GM19463 (cell line): ENCODE measurements at regions not wholly inside any gene's neighbourhood (a gene's known extent, or its start where the extent isn't known, plus 50 kb on each side); places are given as distances from the start of the nearest gene placed in this dataset.
A peak's percentile ranks its signal among the peaks of the same experiment; 100 is the strongest.
"Not testable (repeated sequence)": the region's sequence is repeated elsewhere in the genome, so short reads cannot be mapped to it uniquely, and the experiment has no call there.

ENCODE experiments used
- ATAC-seq: cut with Tn5 transposase; IDR thresholded peaks from one replicate; pipeline ENCODE4 v1.9.1; 2021; ENCODE audit warnings: mild to moderate bottlenecking, moderate library complexity; ENCODE audit not compliant: unreplicated experiment

DNA sequence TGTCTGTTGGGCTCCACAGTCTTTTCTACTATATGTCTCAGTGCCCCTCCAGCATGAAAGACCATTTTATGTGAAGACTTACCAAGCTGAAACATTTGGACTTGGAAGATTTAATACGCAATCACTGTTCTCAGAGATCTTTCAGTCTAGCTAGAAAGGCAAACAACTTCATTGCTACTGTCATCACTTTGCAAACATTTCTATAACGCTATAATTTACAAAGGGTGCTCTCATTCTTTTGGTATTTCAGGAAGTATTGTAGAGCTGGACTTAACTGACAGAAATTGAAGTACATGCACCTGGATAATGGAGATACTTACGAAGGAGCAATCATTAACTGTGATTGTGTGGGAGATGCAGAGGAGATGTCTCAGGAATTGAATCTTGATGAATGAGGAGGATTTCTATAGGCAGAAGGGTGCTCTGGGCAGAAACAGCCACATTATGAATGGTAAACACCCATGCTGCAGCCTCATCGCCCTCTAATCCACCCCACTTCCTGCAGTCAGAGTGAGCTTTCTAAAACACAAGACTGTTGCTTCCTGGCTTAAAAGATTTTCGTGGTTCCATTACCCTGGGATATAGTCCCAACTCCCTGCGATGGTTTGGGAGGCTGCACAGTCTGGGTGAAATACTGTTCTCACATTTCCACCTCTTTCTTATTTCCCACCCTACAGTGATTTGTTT, 75.1 kb upstream of the GNG12 start:
- no peak for ATAC-seq

DNA sequence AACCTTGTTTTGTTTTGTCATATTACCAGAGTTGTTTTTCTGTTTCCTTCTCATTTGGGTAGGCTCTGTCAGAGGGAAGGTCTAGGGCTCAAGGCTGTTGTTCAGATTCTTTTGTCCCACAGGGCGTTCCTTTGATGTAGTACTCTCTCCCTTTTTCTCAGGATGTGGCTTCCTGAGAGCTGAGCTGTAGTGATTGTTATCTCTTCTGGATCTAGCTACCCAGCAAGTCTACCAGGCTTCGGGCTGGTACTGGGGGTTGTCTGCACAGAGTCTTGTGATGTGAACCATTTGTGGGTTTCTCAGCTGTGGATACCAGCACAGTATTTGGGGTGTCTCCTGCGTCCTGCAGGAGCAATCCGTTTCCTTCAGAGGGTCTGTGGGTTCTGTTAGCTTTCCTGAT, 74.2 kb upstream of the GNG12 start:
- ATAC-seq: not testable (repeated sequence)

DNA sequence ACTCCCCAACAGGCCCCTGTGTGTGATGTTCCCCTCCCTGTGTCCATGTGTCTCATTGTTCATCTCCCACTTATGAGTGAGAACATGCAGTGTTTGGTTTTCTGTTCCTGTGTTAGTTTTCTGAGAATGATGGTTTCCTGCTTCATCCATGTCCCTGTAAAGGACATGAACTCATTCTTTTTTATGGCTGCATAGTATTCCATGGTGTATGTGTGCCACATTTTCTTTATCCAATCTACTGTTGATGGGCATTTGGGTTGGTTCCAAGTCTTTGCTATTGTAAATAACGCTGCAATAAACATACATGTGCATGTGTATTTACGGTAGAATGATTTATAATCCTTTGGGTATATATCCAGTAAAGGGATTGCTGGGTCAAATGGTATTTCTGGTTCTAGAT, 72.7 kb upstream of the GNG12 start:
- ATAC-seq: not testable (repeated sequence)

- ATAC-seq: not testable (repeated sequence)
These were observed 69.4 kb upstream of the GNG12 start for GRCh38 chr1:67902546-67903223.

- peak; percentile 26 for ATAC-seq
These were observed 64.9 kb upstream of the GNG12 start for GRCh38 chr1:67898033-67898726.

- ATAC-seq: peak; percentile 51
These were observed 64.1 kb upstream of the GNG12 start for GRCh38 chr1:67897270-67897949.

DNA sequence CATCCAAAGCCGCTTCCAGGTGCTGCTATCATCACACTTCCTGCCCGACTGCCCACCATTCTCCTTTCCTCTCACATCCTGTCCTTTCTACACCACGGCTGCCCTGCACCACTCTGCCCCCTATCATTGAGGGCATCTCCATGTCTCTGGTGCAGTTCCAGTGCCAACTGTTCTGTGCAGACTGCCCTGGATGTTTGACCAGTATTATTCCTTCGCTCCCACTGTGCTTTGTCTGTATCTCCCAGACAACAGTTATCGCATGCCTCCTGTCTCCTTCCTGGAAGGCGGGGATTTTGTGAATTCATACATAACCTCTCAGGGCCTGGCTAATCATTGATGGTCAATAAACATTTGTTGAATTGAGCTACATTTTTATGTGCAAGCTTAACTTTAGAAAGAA, 63.6 kb upstream of the GNG12 start:
- no peak for ATAC-seq

DNA sequence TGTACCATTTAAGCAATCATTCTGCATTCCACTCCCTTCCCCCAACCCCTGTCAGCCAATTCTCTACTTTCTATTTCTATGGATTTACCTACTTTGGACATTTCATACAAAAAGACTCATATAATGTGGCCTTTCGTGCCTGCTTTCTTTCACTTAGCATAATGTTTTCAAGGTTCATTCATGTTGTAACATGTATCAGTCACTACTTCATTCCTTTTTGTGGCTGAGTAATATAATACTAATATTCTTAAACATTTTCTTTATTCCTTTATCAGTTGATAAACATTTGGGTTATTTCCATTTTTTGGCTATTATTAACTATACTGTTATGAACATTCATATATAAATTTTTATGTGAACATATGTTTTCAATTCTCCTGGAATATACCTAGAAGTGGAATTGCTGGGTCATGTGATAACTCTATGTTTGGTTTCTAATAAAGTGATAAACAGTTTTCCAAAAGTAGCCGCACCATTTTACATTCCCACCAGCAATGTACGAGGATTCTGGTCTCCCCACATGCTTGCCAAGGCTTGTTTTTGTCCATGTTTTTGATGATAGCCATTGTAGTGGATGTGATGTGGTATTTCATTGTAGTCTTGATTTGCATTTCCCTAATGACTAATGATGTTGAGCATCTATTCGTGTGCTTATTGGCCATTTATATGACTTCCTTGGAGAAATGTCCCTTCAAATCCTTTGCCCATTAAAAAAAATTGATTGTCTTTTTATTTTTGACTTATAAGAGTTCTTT, 61.9 kb upstream of the GNG12 start:
- ATAC-seq: no peak

DNA sequence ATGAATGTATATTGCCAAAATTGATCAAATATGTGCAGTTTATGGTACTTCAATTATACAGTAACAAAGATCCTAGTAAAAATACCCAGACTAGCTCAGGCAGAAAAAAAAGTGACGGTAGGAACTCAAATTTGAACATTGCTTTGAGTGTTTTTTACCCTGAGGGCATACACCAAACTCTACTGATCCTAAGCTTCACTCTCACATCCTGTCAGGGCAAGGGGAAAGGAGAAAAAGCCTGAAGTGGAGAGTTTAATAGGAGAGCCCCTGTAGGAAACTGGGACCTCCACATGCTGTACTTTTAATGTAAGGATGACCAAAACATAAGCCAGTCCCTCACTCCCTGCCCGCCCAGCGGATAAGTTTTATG, 59.8 kb upstream of the GNG12 start:
- ATAC-seq: no peak

DNA sequence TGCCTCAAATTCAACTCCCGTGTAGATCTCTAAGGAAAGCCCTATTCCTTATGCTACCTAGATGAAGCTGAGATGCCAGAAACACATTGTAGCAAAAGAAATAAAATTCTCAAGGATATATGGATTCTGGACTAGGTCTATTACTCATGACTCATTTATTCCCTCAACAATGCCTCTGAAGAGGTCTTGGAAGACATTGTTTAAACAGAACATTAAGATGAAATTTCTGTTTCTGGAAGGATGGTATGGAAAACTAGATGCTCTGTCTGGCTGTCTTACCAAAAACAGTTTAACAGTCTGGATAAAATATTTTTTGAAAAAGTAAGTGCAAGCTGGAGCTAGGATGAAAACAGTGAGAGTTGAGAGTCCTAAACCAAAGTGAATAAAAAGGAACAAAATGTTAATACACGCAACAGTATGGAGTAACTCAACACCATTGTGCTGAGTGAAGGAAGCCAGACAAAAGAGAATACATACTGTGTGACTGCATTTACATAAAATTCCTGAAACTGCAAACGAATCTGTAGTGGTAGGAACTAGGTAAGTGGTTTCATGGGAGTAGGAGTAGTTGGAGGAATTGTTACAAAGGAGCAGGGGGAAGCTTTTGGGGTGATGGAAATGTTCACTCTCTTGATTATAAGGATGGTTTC, 59.3 kb upstream of the GNG12 start:
- no peak for ATAC-seq

DNA sequence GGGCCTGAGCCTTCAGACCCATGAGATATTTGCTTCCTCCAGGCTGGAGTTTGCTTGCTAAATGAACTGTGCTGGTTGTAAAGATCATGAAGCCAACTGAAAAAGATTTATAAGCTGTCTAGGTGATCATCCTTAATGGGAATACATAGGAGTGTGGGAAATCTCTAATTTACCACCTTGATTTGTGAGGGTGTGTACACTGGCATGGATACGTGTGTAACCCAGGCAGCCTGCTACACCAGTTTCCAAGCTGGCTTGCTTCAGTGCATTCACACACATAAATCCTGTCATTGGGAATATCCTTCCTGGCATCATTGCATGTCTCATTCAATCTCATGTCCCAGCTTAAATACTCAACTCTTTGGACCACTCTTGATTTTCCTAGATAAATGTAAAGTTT, 57.6 kb upstream of the GNG12 start:
- no peak for ATAC-seq

GRCh38 chr1:67889953-67890567, 56.8 kb upstream of the GNG12 start:
- peak; percentile 56 for ATAC-seq

- no peak for ATAC-seq
These were observed 56.2 kb upstream of the GNG12 start for GRCh38 chr1:67889466-67889865.

DNA sequence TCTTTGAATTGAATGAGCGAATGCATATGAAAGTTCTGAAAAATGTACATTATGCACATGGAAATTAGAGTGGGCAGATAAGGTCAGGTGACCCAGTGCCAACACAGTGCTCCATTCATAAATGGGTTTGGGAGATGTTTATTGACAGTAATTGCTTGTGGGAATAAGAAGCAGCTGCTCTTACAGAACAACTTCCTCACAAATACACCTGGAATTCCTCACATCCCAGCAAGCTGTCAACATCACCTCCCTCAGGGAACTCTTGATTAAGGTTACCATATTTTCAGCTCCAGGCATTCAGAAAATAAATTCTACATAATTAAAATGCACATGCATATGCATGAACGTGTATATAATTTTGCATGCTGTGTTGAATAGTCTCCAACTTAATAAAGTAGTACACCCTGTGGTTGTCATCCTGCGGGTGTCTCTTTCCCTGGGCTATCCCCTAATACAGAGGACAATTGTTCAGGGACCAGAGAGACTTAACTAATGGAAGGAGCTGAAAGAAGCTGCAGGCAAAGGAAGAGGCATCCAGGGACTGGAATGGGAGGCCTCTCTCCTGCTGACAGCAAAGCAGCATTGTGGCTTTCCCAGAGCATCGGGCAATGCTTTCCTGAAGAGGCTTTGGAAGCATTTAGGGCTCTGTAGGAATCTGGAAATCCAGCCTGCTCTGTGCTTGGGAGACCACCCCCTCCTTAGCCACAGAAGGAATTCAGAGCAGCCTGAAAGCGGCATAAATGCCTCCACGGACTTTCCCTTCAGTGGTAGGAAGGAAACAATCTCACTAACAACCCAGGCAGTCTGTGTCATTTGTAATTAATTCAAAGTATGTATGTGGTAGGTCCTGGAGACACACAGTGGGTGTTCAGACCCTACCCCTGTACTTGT, 55.2 kb upstream of the GNG12 start:
- no peak for ATAC-seq

DNA sequence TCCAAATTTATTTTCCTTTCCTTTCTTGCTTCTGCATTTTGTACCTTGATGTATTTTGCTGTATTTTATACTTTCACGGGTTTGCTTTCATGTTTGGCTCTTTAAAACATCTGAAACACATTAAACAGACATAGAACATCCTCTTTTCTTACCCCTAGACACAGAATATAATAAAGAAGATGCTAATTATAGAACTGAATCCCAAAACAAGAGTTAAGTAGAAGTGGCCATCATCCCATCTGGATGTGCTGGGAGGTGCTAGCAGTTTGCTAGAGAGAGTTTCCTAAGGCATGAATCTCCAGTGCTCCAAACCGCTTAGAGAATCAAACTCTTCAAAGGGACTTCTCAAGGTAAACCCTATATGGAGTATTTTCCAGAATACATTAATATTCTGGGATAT, 53.9 kb upstream of the GNG12 start:
- no peak for ATAC-seq

GRCh38 chr1:67886076-67886475, 52.8 kb upstream of the GNG12 start:
- ATAC-seq: no peak

DNA sequence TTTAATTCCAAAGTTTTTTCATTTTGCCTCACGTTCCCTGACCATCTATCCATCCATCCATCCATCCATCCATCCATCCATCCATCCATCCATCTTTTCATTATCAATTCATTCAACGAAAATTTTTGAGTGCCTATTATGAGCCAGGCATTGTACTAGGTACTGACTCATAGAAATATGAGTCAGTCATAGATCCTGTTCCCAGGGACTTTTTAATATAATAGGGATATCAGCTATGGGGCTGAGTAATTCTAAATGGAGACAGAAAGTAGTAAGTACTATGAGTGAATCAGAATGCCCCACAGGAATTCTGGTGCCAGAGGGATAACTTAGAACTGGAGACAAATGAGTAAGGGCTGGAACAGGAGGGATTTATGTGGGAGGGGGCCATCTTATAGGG, 49.8 kb upstream of the GNG12 start:
- ATAC-seq: no peak
